IPS DF 6.9 (cell line): ENCODE measurements at regions not wholly inside any gene's neighbourhood (a gene's known extent, or its start where the extent isn't known, plus 50 kb on each side); places are given as distances from the start of the nearest gene placed in this dataset.
A peak's percentile ranks its signal among the peaks of the same experiment; 100 is the strongest.

Source experiments
- DNase-seq: peaks from one replicate; pipeline ENCODE4 v3.0.0-alpha.2; 2013; ENCODE audit warnings: low read depth, low spot score
- H3K27ac ChIP-seq: one replicate; pipeline ENCODE4 v1.5.1; 2013; ENCODE audit warnings: low read length, control low read depth
- H3K27me3 ChIP-seq: 2 replicates; pipeline ENCODE4 v1.6.1; 2013; ENCODE audit warnings: mild to moderate bottlenecking, low read length; ENCODE audit not compliant: control insufficient read depth, insufficient read depth
- H3K36me3 ChIP-seq: 2 replicates; pipeline ENCODE4 v1.6.1; 2013; ENCODE audit warnings: low read length; ENCODE audit not compliant: control insufficient read depth, insufficient read depth
- H3K4me1 ChIP-seq: 2 replicates; pipeline ENCODE4 v1.6.1; 2013; ENCODE audit warnings: low read length; ENCODE audit not compliant: control insufficient read depth, insufficient read depth
- H3K4me3 ChIP-seq: 2 replicates; pipeline ENCODE4 v1.5.1; 2013; ENCODE audit warnings: mild to moderate bottlenecking, low read length
- H3K9me3 ChIP-seq: 2 replicates; pipeline ENCODE4 v1.6.1; 2013; ENCODE audit warnings: low read length, inconsistent platforms; ENCODE audit not compliant: control insufficient read depth, insufficient read depth
- WGBS: extraction: QIAGEN DNeasy Blood & Tissue Kit; methylation state at CpG from one replicate; pipeline ENCODE4 v1.1.7; 2013; ENCODE audit warnings: mixed read lengths, missing lambda C conversion rate; ENCODE audit not compliant: insufficient read length, insufficient coverage; 5-methylcytosine and 5-hydroxymethylcytosine counted together

DNA sequence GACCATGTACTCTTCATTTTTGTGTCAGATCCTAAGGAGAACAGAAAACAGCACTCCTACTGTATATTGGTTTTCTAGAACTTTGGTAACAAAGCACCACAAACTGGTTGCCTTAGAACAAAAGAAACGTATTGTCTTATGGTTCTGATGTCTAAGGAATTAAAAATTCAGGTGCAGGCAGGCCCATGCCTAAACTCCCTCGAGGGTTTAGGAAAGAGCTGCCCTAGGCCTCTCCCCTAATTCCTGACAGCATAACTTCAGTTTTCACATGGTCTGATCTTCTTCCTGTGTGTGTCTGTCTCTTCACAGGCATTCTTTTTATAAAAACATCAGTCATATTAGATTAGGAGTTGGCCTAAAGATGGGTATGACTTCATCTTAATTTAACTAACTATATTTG is 1093.6 kb downstream of the TECRL start:
- Histone ChIP-seq H3K27me3 (no peaks in the 10 kb centered on the region), H3K9me3 (no peaks in the 10 kb centered on the region), H3K27ac (no peak overlapping the region), H3K4me1 (no peaks in the 10 kb centered on the region), H3K36me3 (no peaks in the 10 kb centered on the region), H3K4me3 (no peak overlapping the region)
- WGBS = no CpG with 5 or more reads among the region's 2 CpGs
- no peak for DNase-seq

GRCh38 chr4:63308697-63309096 is 1100.6 kb downstream of the TECRL start:
- Histone ChIP-seq H3K4me3 (no peak overlapping the region), H3K9me3 (no peaks in the 10 kb centered on the region), H3K36me3 (no peaks in the 10 kb centered on the region), H3K27ac (no peak overlapping the region), H3K4me1 (no peaks in the 10 kb centered on the region), H3K27me3 (no peaks in the 10 kb centered on the region)
- DNase-seq = no peak

DNA sequence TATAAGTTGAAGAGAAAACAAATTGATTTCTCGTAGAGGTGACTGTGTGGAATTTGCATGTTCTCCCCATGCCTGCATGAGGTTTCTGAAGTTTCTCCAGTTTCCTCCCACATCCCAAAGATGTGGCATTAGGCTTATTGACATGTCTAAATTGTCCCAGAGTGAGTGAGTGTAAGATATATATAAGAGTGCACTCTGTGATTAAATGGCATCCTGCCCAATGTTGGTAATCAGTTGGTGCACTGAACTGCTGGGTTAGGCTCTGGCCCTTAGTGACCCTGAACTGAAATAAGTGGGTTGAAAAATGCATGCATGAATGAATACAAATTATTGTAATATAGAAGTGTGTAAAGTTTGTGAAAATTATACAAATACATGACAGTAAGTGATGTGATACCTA is 1106.5 kb downstream of the TECRL start:
- H3K36me3 ChIP-seq = no peaks in the 10 kb centered on the region
- no peaks in the 10 kb centered on the region for H3K9me3 ChIP-seq
- H3K27me3 ChIP-seq = no peaks in the 10 kb centered on the region
- no peak overlapping the region for H3K4me3 ChIP-seq
- H3K27ac ChIP-seq = no peak overlapping the region
- no CpG with 5 or more reads among the region's 1 CpG for WGBS
- H3K4me1 ChIP-seq = no peaks in the 10 kb centered on the region
- no peak for DNase-seq

- Histone ChIP-seq H3K27ac (no peak overlapping the region), H3K27me3 (no peaks in the 10 kb centered on the region), H3K4me1 (no peaks in the 10 kb centered on the region), H3K36me3 (no peaks in the 10 kb centered on the region), H3K9me3 (no peaks in the 10 kb centered on the region), H3K4me3 (no peak overlapping the region)
- no CpG with 5 or more reads among the region's 1 CpG for WGBS
- no peak for DNase-seq
Observed at GRCh38 chr4:63302078-63302477, 1107.2 kb downstream of the TECRL start.

DNA sequence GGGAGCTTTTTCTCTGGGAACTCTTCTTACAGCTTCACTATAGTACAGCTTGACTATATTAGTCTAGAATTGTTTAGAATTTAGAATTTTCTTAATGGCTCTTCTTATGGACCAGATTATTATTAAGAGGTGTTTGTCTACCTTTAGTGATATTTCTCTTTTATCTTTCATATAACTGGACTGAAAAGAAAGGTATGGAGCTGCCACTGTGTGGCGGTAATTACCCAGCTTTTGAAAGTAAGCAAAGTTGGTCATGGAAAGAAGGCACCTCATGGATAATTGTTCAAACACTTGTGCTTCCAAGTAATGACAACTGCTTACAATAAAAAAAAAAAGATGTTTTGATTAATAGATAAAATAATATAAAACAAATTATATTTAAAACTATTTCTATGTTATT is 1112.5 kb downstream of the TECRL start:
- H3K36me3 ChIP-seq = no peaks in the 10 kb centered on the region
- H3K4me3 ChIP-seq = no peak overlapping the region
- H3K4me1 ChIP-seq = no peaks in the 10 kb centered on the region
- WGBS = no CpG with 5 or more reads among the region's 1 CpG
- H3K9me3 ChIP-seq = no peaks in the 10 kb centered on the region
- H3K27me3 ChIP-seq = no peaks in the 10 kb centered on the region
- H3K27ac ChIP-seq = no peak overlapping the region
- DNase-seq = peak; percentile 1

- no peaks in the 10 kb centered on the region for H3K9me3 ChIP-seq
- no peak overlapping the region for H3K4me3 ChIP-seq
- H3K4me1 ChIP-seq = no peaks in the 10 kb centered on the region
- WGBS = no CpG with 5 or more reads among the region's 4 CpGs
- H3K27ac ChIP-seq = no peak overlapping the region
- H3K27me3 ChIP-seq = no peaks in the 10 kb centered on the region
- no peaks in the 10 kb centered on the region for H3K36me3 ChIP-seq
- DNase-seq = no peak
Observed at GRCh38 chr4:63275491-63275890, 1133.8 kb downstream of the TECRL start.

GRCh38 chr4:63269156-63269555 is 1140.1 kb downstream of the TECRL start:
- H3K4me1 ChIP-seq = no peaks in the 10 kb centered on the region
- WGBS = no CpG with 5 or more reads among the region's 1 CpG
- H3K36me3 ChIP-seq = no peaks in the 10 kb centered on the region
- no peak overlapping the region for H3K27ac ChIP-seq
- H3K4me3 ChIP-seq = no peak overlapping the region
- no peaks in the 10 kb centered on the region for H3K27me3 ChIP-seq
- no peaks in the 10 kb centered on the region for H3K9me3 ChIP-seq
- DNase-seq = no peak

DNA sequence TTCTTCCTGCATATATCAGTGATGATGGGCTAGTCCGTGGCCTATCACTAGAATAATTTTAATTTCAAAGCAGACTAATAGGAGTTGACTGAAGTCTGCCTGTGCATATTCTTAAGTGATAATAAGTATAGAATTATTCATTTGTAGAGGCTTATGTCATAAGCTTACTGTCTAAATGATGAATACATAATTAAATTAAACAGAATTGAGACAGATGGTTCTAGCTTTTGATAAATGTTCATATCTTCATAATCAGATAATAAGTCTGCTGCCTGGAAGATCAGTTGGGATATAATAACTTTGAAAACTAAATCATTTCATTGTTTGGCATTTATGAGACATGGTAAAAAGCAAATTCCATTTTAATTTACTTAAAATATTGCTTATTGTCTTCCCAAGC is 1175.6 kb downstream of the TECRL start:
- no peaks in the 10 kb centered on the region for H3K4me1 ChIP-seq
- no peaks in the 10 kb centered on the region for H3K9me3 ChIP-seq
- no CpG with 5 or more reads among the region's 1 CpG for WGBS
- H3K4me3 ChIP-seq = no peak overlapping the region
- DNase-seq = no peak
- H3K36me3 ChIP-seq = no peaks in the 10 kb centered on the region
- H3K27me3 ChIP-seq = no peaks in the 10 kb centered on the region
- H3K27ac ChIP-seq = no peak overlapping the region

GRCh38 chr4:63232058-63232457 is 1177.2 kb downstream of the TECRL start:
- H3K9me3 ChIP-seq = no peaks in the 10 kb centered on the region
- no peaks in the 10 kb centered on the region for H3K27me3 ChIP-seq
- no peaks in the 10 kb centered on the region for H3K4me1 ChIP-seq
- no peak for DNase-seq
- no peak overlapping the region for H3K27ac ChIP-seq
- no CpG with 5 or more reads among the region's 1 CpG for WGBS
- no peak overlapping the region for H3K4me3 ChIP-seq
- H3K36me3 ChIP-seq = no peaks in the 10 kb centered on the region

DNA sequence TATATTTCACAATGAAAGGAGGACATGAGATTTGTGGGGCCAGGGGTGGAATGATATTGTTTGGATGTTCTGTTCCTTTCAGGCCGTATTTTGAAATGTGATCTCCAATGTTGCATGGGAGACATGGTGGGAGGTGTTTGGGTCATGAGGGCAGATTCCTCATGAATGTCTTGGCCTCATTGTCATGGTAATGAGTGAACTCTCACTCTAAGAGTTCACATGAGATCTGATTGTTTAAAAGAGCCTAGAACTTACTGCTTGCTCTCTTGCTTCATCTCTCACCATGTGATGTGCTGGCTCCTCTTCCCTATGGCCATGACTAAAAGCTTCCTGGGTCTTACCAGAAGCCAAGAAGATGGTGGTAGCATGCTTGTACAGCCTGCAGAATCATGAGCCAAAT is 1183.0 kb downstream of the TECRL start:
- H3K9me3 ChIP-seq = no peaks in the 10 kb centered on the region
- H3K36me3 ChIP-seq = no peaks in the 10 kb centered on the region
- no peak overlapping the region for H3K4me3 ChIP-seq
- H3K27ac ChIP-seq = no peak overlapping the region
- no peaks in the 10 kb centered on the region for H3K4me1 ChIP-seq
- H3K27me3 ChIP-seq = no peaks in the 10 kb centered on the region
- DNase-seq = no peak
- no CpG with 5 or more reads among the region's 1 CpG for WGBS

GRCh38 chr4:63222466-63222865 is 1186.8 kb downstream of the TECRL start:
- Histone ChIP-seq H3K4me3 (no peak overlapping the region), H3K4me1 (no peaks in the 10 kb centered on the region), H3K36me3 (no peaks in the 10 kb centered on the region), H3K27ac (no peak overlapping the region), H3K27me3 (no peaks in the 10 kb centered on the region), H3K9me3 (no peaks in the 10 kb centered on the region)
- no CpG with 5 or more reads among the region's 3 CpGs for WGBS
- DNase-seq = no peak
